Mammary epithelial cell (primary cell): ENCODE measurements at regions not wholly inside any gene's neighbourhood (a gene's known extent, or its start where the extent isn't known, plus 50 kb on each side); places are given as distances from the start of the nearest gene placed in this dataset.

Experiments
- CTCF ChIP-seq, 2 donors: IDR thresholded peaks in 1 of 2; conservative IDR thresholded peaks in 1 of 2; 2 replicates each; pipeline ENCODE4 v1.5.1; 2011 to 2012; ENCODE audit warnings: inconsistent platforms in 2 of 2, low read length in 2 of 2, mild to moderate bottlenecking in 2 of 2, control low read depth in 1 of 2, low read depth in 1 of 2; ENCODE audit not compliant: insufficient read depth in 1 of 2; ENCODE audit errors: extremely low read depth in 1 of 2
- EZH2 ChIP-seq: IDR thresholded peaks from 2 replicates; pipeline ENCODE4 v1.6.1; 2012; ENCODE audit warnings: low read length, inconsistent platforms, borderline replicate concordance

- TF ChIP-seq CTCF (conservative IDR thresholded peaks at IDR 0.05 in 1 of 2, IDR thresholded peaks at IDR 0.05 in 1 of 2; ENCODE audit: extremely low read depth in 1 of 2, insufficient read depth in 1 of 2, low read depth in 1 of 2, low read length in 2 of 2) (no peak), EZH2 (no peak)
Measured at GRCh38 chr18:73733806-73734314, 413.8 kb downstream of the FBXO15 start.
